ENCODE measurements at regions not wholly inside any gene's neighbourhood (a gene's known extent, or its start where the extent isn't known, plus 50 kb on each side); places are given as distances from the start of the nearest gene placed in this dataset.

DNA sequence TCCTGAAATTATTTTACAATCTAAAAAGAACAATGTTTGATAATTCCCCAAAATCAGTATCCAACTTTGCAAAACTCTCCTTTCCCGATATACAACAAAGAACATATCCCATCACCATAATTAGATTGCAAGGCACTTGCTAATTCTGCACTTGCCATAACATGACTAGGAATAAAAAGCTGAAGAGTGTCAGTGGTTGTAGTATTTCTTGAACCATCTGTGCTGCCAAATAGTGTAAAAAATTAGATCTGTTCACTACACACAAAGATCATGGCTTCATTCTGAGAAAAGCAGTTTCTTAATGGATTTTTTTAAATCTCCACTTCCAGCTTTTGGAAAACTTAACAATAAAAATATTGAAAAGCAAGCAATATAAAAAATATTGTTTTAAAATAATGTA lies 259.5 kb upstream of the FAM174A start:
- intact Hi-C loops (cut with micrococcal nuclease), result no loop called here
- Histone ChIP-seq H3K27me3 (ENCODE audit: insufficient read depth, low read length) (0 out of 2 replicates have a peak, but pooled peaks cover 5% of the 10 kb centered on the region), H3K9ac (ENCODE audit: low read length) (no peak overlapping the region), H3K4me1 (ENCODE audit: control insufficient read depth in 1 of 2, insufficient read depth in 2 of 2, low read length in 2 of 2) (no peaks in the 10 kb centered on the region), H3K79me2 (ENCODE audit: insufficient read depth, low read length) (no peaks in the 10 kb centered on the region), H3K36me3 (ENCODE audit: control insufficient read depth in 1 of 2, insufficient read depth in 2 of 2, low read length in 2 of 2) (no peaks in the 10 kb centered on the region), H3K9me3 (ENCODE audit: control insufficient read depth in 1 of 2, insufficient read depth in 1 of 2, low read depth in 1 of 2, low read length in 2 of 2) (no peaks in the 10 kb centered on the region), H3K4me2 (ENCODE audit: low read length) (no peak overlapping the region), H3K9me2 (ENCODE audit: insufficient read depth) (no peaks in the 10 kb centered on the region), H3K27ac (ENCODE audit: low read depth, low read length) (no peak overlapping the region), H3K4me3 (replicated peaks in 1 of 2; ENCODE audit: low read depth in 1 of 2, low read length in 2 of 2) (no peak overlapping the region), H2AFZ (ENCODE audit: low read depth, low read length, poor library complexity, severe bottlenecking) (no peak overlapping the region), H4K20me1 (ENCODE audit: insufficient read depth) (no peaks in the 10 kb centered on the region)
- ATAC-seq, result no peak
- DNase-seq (ENCODE audit: low read depth, low spot score), result no peak
- RAD21 ChIA-PET (ENCODE audit: low non-redundant PET in 1 of 2, low total read pairs in 2 of 2, uncharacterized antibody in 2 of 2, unreplicated experiment in 2 of 2), result no interaction called here
- CTCF ChIA-PET, result no interaction called here
- POLR2A ChIA-PET, result no interaction called here
- TF ChIP-seq SIN3A (IDR thresholded peaks at IDR 0.05; ENCODE audit: low read depth), result no peak
- TF ChIP-seq POLR2AphosphoS5 (IDR thresholded peaks at IDR 0.05; ENCODE audit: low read depth, low read length), result no peak
- TF ChIP-seq, protein P1, sequence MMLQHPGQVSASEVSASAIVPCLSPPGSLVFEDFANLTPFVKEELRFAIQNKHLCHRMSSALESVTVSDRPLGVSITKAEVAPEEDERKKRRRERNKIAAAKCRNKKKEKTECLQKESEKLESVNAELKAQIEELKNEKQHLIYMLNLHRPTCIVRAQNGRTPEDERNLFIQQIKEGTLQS (IDR thresholded peaks at IDR 0.05), result no peak
- no peak for TF ChIP-seq ZNF274 (IDR thresholded peaks at IDR 0.05; ENCODE audit: low read depth, low read length)
- no peak for TF ChIP-seq RAD21 (IDR thresholded peaks at IDR 0.05; ENCODE audit: low read depth)
- no peak for TF ChIP-seq SRF (IDR thresholded peaks at IDR 0.05; ENCODE audit: low read depth)
- no TSS peak for BruUV-seq (replicated peaks)

- Histone ChIP-seq H3K27ac (ENCODE audit: low read depth, low read length) (no peak overlapping the region), H2AFZ (ENCODE audit: low read depth, low read length, poor library complexity, severe bottlenecking) (no peak overlapping the region), H3K9me2 (ENCODE audit: insufficient read depth) (no peaks in the 10 kb centered on the region), H3K79me2 (ENCODE audit: insufficient read depth, low read length) (no peaks in the 10 kb centered on the region), H4K20me1 (ENCODE audit: insufficient read depth) (no peaks in the 10 kb centered on the region), H3K27me3 (ENCODE audit: insufficient read depth, low read length) (0 out of 2 replicates have a peak, but pooled peaks cover 5% of the 10 kb centered on the region), H3K9ac (ENCODE audit: low read length) (no peak overlapping the region), H3K4me2 (ENCODE audit: low read length) (no peak overlapping the region), H3K4me3 (replicated peaks in 1 of 2; ENCODE audit: low read depth in 1 of 2, low read length in 2 of 2) (no peak overlapping the region), H3K36me3 (ENCODE audit: control insufficient read depth in 1 of 2, insufficient read depth in 2 of 2, low read length in 2 of 2) (no peaks in the 10 kb centered on the region), H3K9me3 (ENCODE audit: control insufficient read depth in 1 of 2, insufficient read depth in 1 of 2, low read depth in 1 of 2, low read length in 2 of 2) (no peaks in the 10 kb centered on the region), H3K4me1 (ENCODE audit: control insufficient read depth in 1 of 2, insufficient read depth in 2 of 2, low read length in 2 of 2) (no peaks in the 10 kb centered on the region)
- CTCF ChIA-PET, result no interaction called here
- DNase-seq (ENCODE audit: low read depth, low spot score) (no peak), ATAC-seq (no peak)
- intact Hi-C loops (cut with micrococcal nuclease), result no loop called here
- TF ChIP-seq EZH2phosphoT487 (IDR thresholded peaks at IDR 0.05; ENCODE audit: borderline replicate concordance) (no peak), CEBPB (IDR thresholded peaks at IDR 0.05; ENCODE audit: low read depth) (no peak), RAD21 (IDR thresholded peaks at IDR 0.05; ENCODE audit: low read depth) (no peak), POLR2A (IDR thresholded peaks at IDR 0.05; ENCODE audit: borderline replicate concordance, extremely low read depth, insufficient read depth, insufficient read length) (no peak), ELF1 (IDR thresholded peaks at IDR 0.05; ENCODE audit: borderline replicate concordance, low read depth) (no peak), CTCF (IDR thresholded peaks at IDR 0.05 in 2 of 3, conservative IDR thresholded peaks at IDR 0.05 in 1 of 3; ENCODE audit: borderline replicate concordance in 1 of 3, insufficient read depth in 1 of 3, low read depth in 2 of 3, low read length in 2 of 3) (no peak), POLR2AphosphoS5 (IDR thresholded peaks at IDR 0.05; ENCODE audit: low read depth, low read length) (no peak), FOSL1 (IDR thresholded peaks at IDR 0.05; ENCODE audit: low read depth) (no peak), SRF (IDR thresholded peaks at IDR 0.05; ENCODE audit: low read depth) (no peak), ZNF274 (IDR thresholded peaks at IDR 0.05; ENCODE audit: low read depth, low read length) (no peak), EZH2 (IDR thresholded peaks at IDR 0.05) (no peak)
- TF ChIP-seq, protein P1 (IDR thresholded peaks at IDR 0.05), result no peak
- no TSS peak for BruUV-seq (replicated peaks)
- RAD21 ChIA-PET (ENCODE audit: low non-redundant PET in 1 of 2, low total read pairs in 2 of 2, uncharacterized antibody in 2 of 2, unreplicated experiment in 2 of 2), result no interaction called here
- POLR2A ChIA-PET, result no interaction called here
Measured at GRCh38 chr5:100273846-100274580, 261.2 kb upstream of the FAM174A start.
